ENCODE measurements at regions not wholly inside any gene's neighbourhood (a gene's known extent, or its start where the extent isn't known, plus 50 kb on each side); places are given as distances from the start of the nearest gene placed in this dataset.

DNA sequence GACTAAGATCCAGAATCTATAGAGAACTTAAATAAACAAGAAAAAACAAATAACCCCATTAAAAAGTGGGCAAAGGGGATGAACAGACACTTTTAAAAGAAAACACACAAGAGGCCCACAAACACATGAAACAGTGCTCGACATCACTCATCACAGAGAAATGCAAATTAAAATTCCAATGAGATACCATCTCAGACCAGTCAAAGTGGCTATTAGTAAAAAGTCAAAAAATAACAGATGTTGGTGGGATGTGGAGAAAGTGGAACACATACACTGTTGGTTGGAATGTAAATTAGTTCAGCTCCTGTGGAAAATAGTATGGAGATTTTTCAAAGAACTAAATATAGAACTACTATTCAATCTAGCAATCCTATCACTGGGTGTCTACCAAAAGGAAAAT is 143.1 kb downstream of the IFI44 start:
- no peak overlapping the region for H3K4me2 ChIP-seq (ENCODE audit: low read length)
- no peaks in the 10 kb centered on the region for H3K9me3 ChIP-seq (ENCODE audit: insufficient read depth, low read depth, low read length)
- H3K4me1 ChIP-seq (ENCODE audit: insufficient read depth, low read length), result no peaks in the 10 kb centered on the region
- peak; percentile 25 for DNase-seq (ENCODE audit: low read depth)
- H2AFZ ChIP-seq (ENCODE audit: low read depth, low read length), result no peak overlapping the region
- H3K4me3 Mint-ChIP-seq (ENCODE audit: unreplicated experiment), result no peak overlapping the region
- no peaks in the 10 kb centered on the region for H3K4me1 Mint-ChIP-seq (ENCODE audit: low read depth, unreplicated experiment)
- no peaks in the 10 kb centered on the region for H3K27me3 ChIP-seq (ENCODE audit: insufficient read depth, low read length)
- no peak overlapping the region for H3K27ac Mint-ChIP-seq (ENCODE audit: unreplicated experiment)
- no peak overlapping the region for H3K9ac ChIP-seq (ENCODE audit: low read length)
- no peak for FAIRE-seq
- no peak overlapping the region for H3K4me3 ChIP-seq (ENCODE audit: insufficient read depth, low read depth, low read length)
- TF ChIP-seq, protein P1, sequence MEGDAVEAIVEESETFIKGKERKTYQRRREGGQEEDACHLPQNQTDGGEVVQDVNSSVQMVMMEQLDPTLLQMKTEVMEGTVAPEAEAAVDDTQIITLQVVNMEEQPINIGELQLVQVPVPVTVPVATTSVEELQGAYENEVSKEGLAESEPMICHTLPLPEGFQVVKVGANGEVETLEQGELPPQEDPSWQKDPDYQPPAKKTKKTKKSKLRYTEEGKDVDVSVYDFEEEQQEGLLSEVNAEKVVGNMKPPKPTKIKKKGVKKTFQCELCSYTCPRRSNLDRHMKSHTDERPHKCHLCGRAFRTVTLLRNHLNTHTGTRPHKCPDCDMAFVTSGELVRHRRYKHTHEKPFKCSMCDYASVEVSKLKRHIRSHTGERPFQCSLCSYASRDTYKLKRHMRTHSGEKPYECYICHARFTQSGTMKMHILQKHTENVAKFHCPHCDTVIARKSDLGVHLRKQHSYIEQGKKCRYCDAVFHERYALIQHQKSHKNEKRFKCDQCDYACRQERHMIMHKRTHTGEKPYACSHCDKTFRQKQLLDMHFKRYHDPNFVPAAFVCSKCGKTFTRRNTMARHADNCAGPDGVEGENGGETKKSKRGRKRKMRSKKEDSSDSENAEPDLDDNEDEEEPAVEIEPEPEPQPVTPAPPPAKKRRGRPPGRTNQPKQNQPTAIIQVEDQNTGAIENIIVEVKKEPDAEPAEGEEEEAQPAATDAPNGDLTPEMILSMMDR (IDR thresholded peaks at IDR 0.05; ENCODE audit: insufficient read depth, low read depth, low read length), result no peak
- no peak for TF ChIP-seq EZH2 (IDR thresholded peaks at IDR 0.05; ENCODE audit: insufficient read depth, low read length)
- H3K36me3 ChIP-seq (ENCODE audit: insufficient read depth, low read length), result no peaks in the 10 kb centered on the region
- H3K27ac ChIP-seq (ENCODE audit: low read depth, low read length), result no peak overlapping the region
- H3K27me3 Mint-ChIP-seq (ENCODE audit: low read depth, unreplicated experiment), result no peaks in the 10 kb centered on the region
- H3K9me3 Mint-ChIP-seq (ENCODE audit: unreplicated experiment), result no peaks in the 10 kb centered on the region
- no peaks in the 10 kb centered on the region for H3K79me2 ChIP-seq (ENCODE audit: insufficient read depth, low read length)
- no peaks in the 10 kb centered on the region for H3K36me3 Mint-ChIP-seq (ENCODE audit: low read depth, unreplicated experiment)
- H4K20me1 ChIP-seq (ENCODE audit: insufficient read depth, low read length), result no peaks in the 10 kb centered on the region

DNA sequence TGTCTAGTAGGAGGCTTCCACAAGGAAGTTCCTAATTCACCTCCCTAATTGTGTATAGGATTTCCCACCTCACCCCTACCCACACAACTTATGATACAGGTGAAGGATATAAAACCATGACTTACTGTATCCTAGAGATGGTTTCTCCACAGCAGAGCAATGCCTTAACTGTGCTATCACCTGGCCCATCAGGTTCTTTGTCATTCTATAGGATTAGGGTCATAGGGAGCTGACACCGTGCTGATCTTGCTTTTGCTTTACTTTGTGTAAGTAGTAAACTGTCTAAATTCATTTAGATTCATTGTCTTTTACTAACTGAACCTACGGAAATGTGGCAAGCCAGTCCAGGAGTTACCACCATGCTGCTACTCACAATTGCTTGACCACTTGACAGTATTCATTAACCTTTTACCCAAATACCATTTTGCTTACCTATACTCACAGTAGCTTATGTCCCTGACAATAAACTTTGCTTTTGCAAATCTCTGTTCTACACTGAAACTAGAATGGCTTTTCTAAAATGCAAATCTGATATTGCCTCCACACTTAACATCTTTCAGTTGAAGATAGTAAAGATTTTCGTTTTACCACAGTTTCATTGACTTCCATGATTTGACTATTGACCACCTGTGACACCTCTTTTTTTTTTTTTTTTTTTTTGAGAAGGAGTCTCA is 147.6 kb downstream of the IFI44 start:
- Histone ChIP-seq H3K9me3 (ENCODE audit: insufficient read depth, low read depth, low read length) (no peaks in the 10 kb centered on the region), H3K9ac (ENCODE audit: low read length) (no peak overlapping the region), H3K4me3 (ENCODE audit: insufficient read depth, low read depth, low read length) (no peak overlapping the region), H3K4me2 (ENCODE audit: low read length) (no peak overlapping the region), H2AFZ (ENCODE audit: low read depth, low read length) (no peak overlapping the region), H3K36me3 (ENCODE audit: insufficient read depth, low read length) (no peaks in the 10 kb centered on the region), H3K27me3 (ENCODE audit: insufficient read depth, low read length) (no peaks in the 10 kb centered on the region), H3K4me1 (ENCODE audit: insufficient read depth, low read length) (no peaks in the 10 kb centered on the region), H4K20me1 (ENCODE audit: insufficient read depth, low read length) (no peaks in the 10 kb centered on the region), H3K79me2 (ENCODE audit: insufficient read depth, low read length) (no peaks in the 10 kb centered on the region), H3K27ac (ENCODE audit: low read depth, low read length) (no peak overlapping the region)
- H3K9me3 Mint-ChIP-seq (ENCODE audit: unreplicated experiment), result no peaks in the 10 kb centered on the region
- no peaks in the 10 kb centered on the region for H3K4me1 Mint-ChIP-seq (ENCODE audit: low read depth, unreplicated experiment)
- H3K27me3 Mint-ChIP-seq (ENCODE audit: low read depth, unreplicated experiment), result no peaks in the 10 kb centered on the region
- TF ChIP-seq, protein P1 (IDR thresholded peaks at IDR 0.05; ENCODE audit: insufficient read depth, low read depth, low read length), result no peak
- TF ChIP-seq EZH2 (IDR thresholded peaks at IDR 0.05; ENCODE audit: insufficient read depth, low read length), result no peak
- FAIRE-seq (no peak), DNase-seq (ENCODE audit: low read depth) (no peak)
- no peak overlapping the region for H3K4me3 Mint-ChIP-seq (ENCODE audit: unreplicated experiment)
- H3K36me3 Mint-ChIP-seq (ENCODE audit: low read depth, unreplicated experiment), result no peaks in the 10 kb centered on the region
- no peak overlapping the region for H3K27ac Mint-ChIP-seq (ENCODE audit: unreplicated experiment)

DNA sequence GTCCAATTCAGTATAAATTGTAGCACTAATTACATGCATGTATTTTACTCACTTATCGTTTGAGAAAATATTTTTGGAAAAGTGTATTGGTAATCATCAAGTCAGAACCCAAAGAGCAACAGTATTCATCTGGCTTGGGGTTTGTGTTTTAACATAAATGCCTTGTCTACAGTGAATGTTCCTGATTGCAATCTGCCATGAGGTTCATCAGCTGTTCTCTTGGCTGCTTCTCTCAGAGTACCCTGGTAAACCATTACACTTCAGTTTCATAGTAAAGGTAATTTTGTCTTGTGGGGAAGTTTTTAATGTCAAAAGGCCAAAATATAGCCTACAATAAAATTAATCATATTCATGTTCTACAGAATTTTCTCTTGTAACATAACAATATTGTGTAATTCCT is 150.3 kb downstream of the IFI44 start:
- H3K9me3 Mint-ChIP-seq (ENCODE audit: unreplicated experiment), result no peaks in the 10 kb centered on the region
- no peak for DNase-seq (ENCODE audit: low read depth)
- no peaks in the 10 kb centered on the region for H3K9me3 ChIP-seq (ENCODE audit: insufficient read depth, low read depth, low read length)
- H3K4me1 ChIP-seq (ENCODE audit: insufficient read depth, low read length), result no peaks in the 10 kb centered on the region
- H3K4me3 Mint-ChIP-seq (ENCODE audit: unreplicated experiment), result no peak overlapping the region
- no peak for TF ChIP-seq EZH2 (IDR thresholded peaks at IDR 0.05; ENCODE audit: insufficient read depth, low read length)
- TF ChIP-seq, protein P1 (IDR thresholded peaks at IDR 0.05; ENCODE audit: insufficient read depth, low read depth, low read length), result no peak
- H2AFZ ChIP-seq (ENCODE audit: low read depth, low read length), result no peak overlapping the region
- no peaks in the 10 kb centered on the region for H3K4me1 Mint-ChIP-seq (ENCODE audit: low read depth, unreplicated experiment)
- no peak overlapping the region for H3K4me3 ChIP-seq (ENCODE audit: insufficient read depth, low read depth, low read length)
- no peaks in the 10 kb centered on the region for H3K79me2 ChIP-seq (ENCODE audit: insufficient read depth, low read length)
- no peaks in the 10 kb centered on the region for H4K20me1 ChIP-seq (ENCODE audit: insufficient read depth, low read length)
- no peaks in the 10 kb centered on the region for H3K36me3 ChIP-seq (ENCODE audit: insufficient read depth, low read length)
- peak; percentile 20 for FAIRE-seq
- H3K27me3 Mint-ChIP-seq (ENCODE audit: low read depth, unreplicated experiment), result no peaks in the 10 kb centered on the region
- no peak overlapping the region for H3K27ac Mint-ChIP-seq (ENCODE audit: unreplicated experiment)
- H3K27me3 ChIP-seq (ENCODE audit: insufficient read depth, low read length), result no peaks in the 10 kb centered on the region
- H3K36me3 Mint-ChIP-seq (ENCODE audit: low read depth, unreplicated experiment), result no peaks in the 10 kb centered on the region
- no peak overlapping the region for H3K9ac ChIP-seq (ENCODE audit: low read length)
- no peak overlapping the region for H3K27ac ChIP-seq (ENCODE audit: low read depth, low read length)
- no peak overlapping the region for H3K4me2 ChIP-seq (ENCODE audit: low read length)

All from astrocyte (in vitro differentiated cells and primary cell).